GM06990 (cell line): ENCODE measurements at regions not wholly inside any gene's neighbourhood (a gene's known extent, or its start where the extent isn't known, plus 50 kb on each side); places are given as distances from the start of the nearest gene placed in this dataset.
A peak's percentile ranks its signal among the peaks of the same experiment; 100 is the strongest.
"Not testable (repeated sequence)": the region's sequence is repeated elsewhere in the genome, so short reads cannot be mapped to it uniquely, and the experiment has no call there.

Source experiments
- DNase-seq: peaks from one replicate; pipeline ENCODE4 v3.0.0-alpha.2; 2011; ENCODE audit not compliant: insufficient read length; ENCODE audit errors: extremely low read depth
- H3K27me3 ChIP-seq: replicated peaks from 2 replicates; pipeline ENCODE4 v1.6.0; 2011; ENCODE audit warnings: low read length; ENCODE audit not compliant: control insufficient read depth, insufficient read depth
- H3K36me3 ChIP-seq: 2 replicates; pipeline ENCODE4 v1.5.1; 2011; ENCODE audit warnings: low read length; ENCODE audit not compliant: control insufficient read depth, insufficient read depth
- H3K4me3 ChIP-seq: replicated peaks from 2 replicates; pipeline ENCODE4 v1.5.1; 2011; ENCODE audit warnings: low read depth, mild to moderate bottlenecking, control low read depth, low read length
- CTCF ChIP-seq: IDR thresholded peaks from 2 replicates; pipeline ENCODE4 v1.5.1; 2011; ENCODE audit warnings: low read length, control low read depth, mild to moderate bottlenecking, inconsistent platforms; ENCODE audit not compliant: insufficient read depth, poor library complexity, severe bottlenecking

- H3K36me3 ChIP-seq: no peaks in the 10 kb centered on the region
- no peaks in the 10 kb centered on the region for H3K27me3 ChIP-seq
- DNase-seq: no peak
- no peak for TF ChIP-seq CTCF
- H3K4me3 ChIP-seq: no peak overlapping the region
These were observed 661.7 kb downstream of the IPMK start for GRCh38 chr10:57605948-57606485.

- Histone ChIP-seq H3K4me3 (no peak overlapping the region), H3K36me3 (no peaks in the 10 kb centered on the region), H3K27me3 (no peaks in the 10 kb centered on the region)
- TF ChIP-seq CTCF: no peak
- no peak for DNase-seq
These were observed 668.3 kb downstream of the IPMK start for GRCh38 chr10:57599440-57599839.

GRCh38 chr10:57593983-57594573 is 673.6 kb downstream of the IPMK start:
- DNase-seq: no peak
- H3K36me3 ChIP-seq: no peaks in the 10 kb centered on the region
- H3K27me3 ChIP-seq: no peaks in the 10 kb centered on the region
- peak; percentile 3 for TF ChIP-seq CTCF
- H3K4me3 ChIP-seq: no peak overlapping the region

GRCh38 chr10:57579926-57580325 is 687.8 kb downstream of the IPMK start:
- no peak overlapping the region for H3K4me3 ChIP-seq
- DNase-seq: no peak
- no peaks in the 10 kb centered on the region for H3K27me3 ChIP-seq
- no peaks in the 10 kb centered on the region for H3K36me3 ChIP-seq
- TF ChIP-seq CTCF: peak; percentile 23

- TF ChIP-seq CTCF: no peak
- Histone ChIP-seq H3K4me3 (no peak overlapping the region), H3K27me3 (no peaks in the 10 kb centered on the region), H3K36me3 (no peaks in the 10 kb centered on the region)
- DNase-seq: no peak
These were observed 705.5 kb downstream of the IPMK start for GRCh38 chr10:57562211-57562610.

GRCh38 chr10:57551774-57552173 is 715.9 kb downstream of the IPMK start:
- H3K4me3 ChIP-seq, DNase-seq, H3K36me3 ChIP-seq, H3K27me3 ChIP-seq: not testable (repeated sequence)
